Erythroblast (primary cell): ENCODE measurements at regions not wholly inside any gene's neighbourhood (a gene's known extent, or its start where the extent isn't known, plus 50 kb on each side); places are given as distances from the start of the nearest gene placed in this dataset.

ENCODE experiments used
- GATA1 ChIP-seq: IDR thresholded peaks from 2 replicates; pipeline ENCODE4 v1.6.1; 2011; ENCODE audit warnings: low read depth, mild to moderate bottlenecking, control low read depth, low read length, moderate library complexity
- POLR2A ChIP-seq: IDR thresholded peaks from 2 replicates; pipeline ENCODE4 v1.6.1; 2011; ENCODE audit warnings: mild to moderate bottlenecking, low read length

GRCh38 chr1:86258101-86258500 is 101.5 kb upstream of the COL24A1 start:
- TF ChIP-seq POLR2A (no peak), GATA1 (no peak)
